KBM-7 (cell line): ENCODE measurements at regions not wholly inside any gene's neighbourhood (a gene's known extent, or its start where the extent isn't known, plus 50 kb on each side); places are given as distances from the start of the nearest gene placed in this dataset.
A peak's percentile ranks its signal among the peaks of the same experiment; 100 is the strongest.

Source experiments
- DNase-seq: peaks from one replicate; pipeline ENCODE4 v3.0.0-alpha.2; 2015
- in situ Hi-C: fragments of 300-500 bp; cut with MboI; formaldehyde crosslinking; loops from 2 replicates; pipeline ENCODE4 v1.14.3; 2020; ENCODE audit warnings: low sequenced_read_pairs, low pct_unique_long_range_greater_than_20kb, mixed read lengths

DNA sequence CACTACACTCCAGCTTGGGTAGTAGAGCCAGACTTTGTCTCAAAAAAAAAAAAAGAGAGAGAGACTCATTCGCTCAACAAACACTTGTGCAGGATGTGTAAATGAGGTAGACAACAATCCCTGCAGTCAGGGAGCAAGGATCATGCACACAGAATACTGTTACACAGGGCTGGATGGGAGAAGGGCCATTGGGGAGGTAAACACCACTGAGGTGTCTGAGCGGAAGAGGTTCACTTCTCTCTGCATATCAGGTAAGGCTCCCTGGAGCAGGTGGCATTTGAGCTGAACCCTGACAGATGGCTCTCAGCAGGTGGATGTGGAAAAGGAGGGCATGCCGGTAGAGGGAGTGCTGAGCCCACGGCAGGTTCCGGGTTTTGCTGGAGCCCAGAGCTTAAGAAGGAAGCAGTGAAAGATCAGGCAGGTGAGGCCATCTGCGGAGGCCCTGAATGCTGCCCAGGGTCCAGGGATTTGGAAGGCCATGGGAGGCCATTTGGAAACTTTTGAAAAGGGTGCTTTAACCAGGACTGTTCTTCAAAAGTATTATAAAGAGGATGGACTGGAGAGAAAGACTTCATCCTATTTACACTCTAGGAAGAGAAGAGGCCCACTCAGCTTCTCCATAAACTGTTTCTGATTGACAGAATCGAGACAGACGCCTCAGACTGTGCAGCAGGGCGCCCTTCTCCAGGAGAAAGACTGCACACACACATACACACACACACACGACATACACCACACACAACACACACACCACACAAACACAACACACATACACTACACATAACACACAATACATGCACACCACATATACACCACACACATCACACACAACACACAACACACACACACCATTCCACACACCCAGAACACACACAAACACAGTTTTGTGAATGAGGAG, 199.4 kb downstream of the USP12 start:
- peak; percentile 80 for DNase-seq
- in situ Hi-C loops, result loop anchor here (10.0 kb wide), 1 partner anchor 373 kb away; no protein-coding TSS in a partner anchor

DNA sequence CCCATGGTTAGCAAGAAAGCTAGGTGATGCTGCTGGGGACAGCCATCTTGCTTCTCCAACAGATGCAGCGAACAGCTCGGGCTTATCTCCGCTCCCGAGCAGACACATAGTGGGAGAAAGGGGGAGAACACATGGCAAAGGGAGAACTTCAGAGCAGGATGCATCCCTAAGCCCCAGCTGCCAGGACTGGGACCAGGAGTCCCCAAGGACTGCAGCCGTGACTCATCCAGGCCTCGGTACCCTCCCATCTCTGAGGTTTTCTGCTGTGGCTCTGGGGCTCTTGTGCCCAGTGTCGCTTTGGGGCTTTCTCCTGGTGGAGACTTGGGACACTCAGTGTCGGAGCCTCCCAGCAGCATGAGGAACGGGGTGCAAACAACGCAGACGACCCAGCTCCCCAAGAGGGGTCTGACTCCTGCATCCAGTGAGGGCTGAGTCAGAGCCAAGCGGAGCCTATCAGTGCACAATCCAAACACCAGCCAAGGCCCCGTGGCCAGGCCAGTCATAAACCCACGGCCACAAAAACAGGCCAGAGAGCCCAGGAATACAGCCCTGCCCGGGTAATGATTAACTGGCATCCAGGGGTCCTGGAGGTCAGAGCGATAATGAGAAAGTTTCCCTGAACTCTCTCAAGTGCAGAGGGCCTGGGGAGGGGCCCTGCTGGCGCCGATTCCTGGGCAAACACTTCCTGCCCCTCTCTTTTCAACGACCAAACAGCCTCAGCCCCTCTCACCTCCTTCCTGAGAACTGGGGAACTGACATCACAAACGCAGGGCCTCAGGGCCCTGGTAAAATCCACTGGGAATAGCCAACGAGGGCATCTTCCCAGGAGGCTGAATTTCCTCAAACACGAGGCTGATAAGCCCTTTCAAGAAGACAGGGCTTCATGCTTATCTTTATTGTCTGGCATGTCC, 202.9 kb downstream of the USP12 start:
- in situ Hi-C loops, result no loop called here
- no peak for DNase-seq

DNA sequence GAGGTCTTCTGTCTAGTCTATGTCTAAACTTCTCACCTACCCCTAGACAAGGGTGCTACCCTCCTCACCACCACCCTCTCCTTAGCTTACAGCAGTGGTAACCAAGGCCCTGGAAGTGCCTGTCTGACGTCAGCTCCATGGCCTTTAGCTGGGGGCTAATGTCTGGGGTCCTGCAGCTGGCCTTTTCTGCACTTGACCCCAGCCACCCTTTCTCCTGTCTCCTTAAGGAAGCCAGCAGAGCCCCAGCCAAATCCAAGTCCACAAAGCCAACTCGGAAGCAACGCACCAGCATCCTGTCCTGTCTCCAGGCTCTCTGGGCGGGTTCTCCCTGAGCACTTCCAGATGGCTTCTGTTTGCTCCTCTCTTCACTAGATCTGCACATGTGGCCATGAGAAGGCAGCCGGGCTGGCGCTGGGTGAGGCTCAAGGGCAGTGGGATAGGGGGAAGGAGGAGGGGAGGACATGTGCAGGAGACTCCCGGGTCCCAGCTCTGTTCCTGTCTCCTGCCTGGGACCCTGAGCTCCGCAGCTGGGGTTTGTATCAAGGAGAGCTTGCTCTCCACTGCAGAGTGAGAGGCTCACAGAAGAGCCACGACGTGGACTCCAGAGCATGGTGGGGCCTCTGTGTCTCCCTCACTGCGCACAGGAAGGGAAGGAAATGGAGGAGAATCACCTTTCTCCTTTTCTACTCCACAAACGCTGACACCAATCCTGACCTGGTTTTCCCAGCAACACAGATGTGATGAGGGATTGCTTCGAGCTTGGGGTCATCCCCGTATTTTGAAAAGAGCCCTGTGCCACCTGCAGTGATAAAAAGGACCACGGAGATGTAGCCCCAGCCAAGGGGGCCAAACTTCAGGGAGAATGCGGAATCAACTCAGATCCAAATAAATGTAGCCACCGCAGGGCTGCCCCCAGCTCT, 204.2 kb downstream of the USP12 start:
- no peak for DNase-seq
- in situ Hi-C loops, result no loop called here

DNA sequence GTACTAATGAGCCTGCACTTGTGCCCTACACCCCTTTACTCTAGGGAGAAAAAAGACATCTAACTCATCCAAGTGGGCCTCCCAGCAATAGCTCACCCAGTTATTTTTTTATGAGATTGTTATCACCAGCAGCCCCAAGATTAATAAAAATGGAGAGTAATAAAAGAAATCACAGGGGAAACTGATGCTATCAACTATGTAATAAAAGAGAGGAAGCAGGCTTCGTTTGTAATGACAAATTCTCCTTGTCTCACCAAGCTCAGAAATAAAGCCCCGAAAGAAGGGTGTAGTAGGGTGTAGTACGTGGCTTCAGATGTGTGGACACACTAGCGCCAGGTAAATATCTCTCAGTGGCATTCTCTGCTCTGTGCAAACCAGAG, 204.9 kb downstream of the USP12 start:
- no peak for DNase-seq
- in situ Hi-C loops, result no loop called here

DNA sequence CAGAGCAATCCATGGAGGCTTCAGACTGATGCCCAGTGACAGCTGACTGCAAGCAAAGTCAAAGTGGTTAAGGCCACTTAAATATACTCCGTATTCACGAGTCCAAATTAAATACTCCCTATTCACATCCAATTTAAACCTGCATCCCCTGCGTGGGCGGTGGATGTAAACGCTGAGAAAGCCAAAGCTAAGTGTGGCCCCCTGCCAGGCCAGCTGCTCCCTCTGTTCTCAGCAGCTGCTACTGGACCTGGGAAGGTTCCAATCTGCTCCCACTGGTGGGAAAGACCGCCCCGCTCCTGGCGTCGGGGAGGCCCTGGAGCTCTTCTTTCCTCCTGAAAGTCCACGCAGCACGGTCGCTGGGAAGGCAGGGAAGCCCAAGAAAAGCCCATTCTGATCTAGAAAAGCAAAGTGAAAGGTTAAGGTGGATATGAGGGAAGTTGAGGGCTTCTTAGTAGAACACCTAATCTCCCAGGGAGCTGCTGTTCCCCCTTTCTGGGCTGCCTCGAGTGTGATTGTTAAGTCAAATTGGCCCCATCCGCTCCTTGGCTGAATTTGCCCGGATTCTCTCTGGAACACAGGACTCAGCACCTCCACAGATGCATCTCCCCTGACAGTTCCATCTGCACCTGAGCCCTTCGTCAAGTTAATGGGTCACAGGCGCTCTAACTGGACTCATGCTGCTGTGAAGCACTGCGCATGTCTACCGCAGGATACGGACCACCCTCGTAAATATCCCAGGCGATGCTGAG, 205.5 kb downstream of the USP12 start:
- in situ Hi-C loops, result no loop called here
- no peak for DNase-seq

DNA sequence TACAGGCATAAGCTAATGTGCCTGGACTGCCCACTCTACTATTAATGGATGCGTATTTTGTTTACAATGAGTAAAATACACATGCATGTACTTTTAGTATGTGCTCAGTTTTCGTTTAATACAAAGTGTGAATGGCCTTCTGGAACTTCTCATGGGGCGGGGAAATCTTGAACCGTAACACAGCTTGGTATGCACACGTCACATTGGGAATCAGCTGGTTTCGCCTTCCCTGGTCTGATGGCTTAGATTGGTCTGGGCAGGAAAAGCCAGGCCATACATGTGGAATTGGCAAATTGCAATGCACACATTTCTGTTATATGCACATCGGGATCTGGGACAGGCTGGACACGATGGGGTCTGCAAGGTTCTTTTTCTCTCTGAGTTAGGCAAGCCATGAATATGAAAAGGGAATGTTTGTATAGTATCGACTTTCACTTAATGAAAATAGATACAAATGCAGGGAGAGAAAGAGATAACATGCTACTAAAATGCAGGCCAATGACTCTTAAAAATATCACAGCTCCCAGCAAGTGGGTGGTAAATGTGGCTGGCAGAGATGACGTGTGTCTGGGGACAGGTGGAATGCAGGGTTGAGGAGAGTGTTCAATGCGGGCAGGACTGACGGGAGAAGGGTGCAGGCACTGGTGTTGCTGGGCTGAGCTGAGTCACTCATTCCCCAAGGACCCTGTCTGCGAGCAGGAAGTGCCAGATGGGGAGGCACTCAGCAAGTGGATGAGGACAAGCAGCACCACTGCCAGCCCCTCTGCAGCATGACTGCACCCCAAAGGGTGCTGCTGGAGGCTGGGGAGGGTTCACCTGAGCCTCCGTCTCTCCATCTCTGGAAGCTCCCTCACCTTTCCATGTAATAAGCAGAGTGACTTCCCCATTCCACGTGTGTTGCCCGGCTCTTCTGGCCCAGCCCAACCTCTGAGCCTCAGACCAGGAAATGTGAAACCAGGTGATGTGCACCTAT, 204.0 kb upstream of the GPR12 start:
- no peak for DNase-seq
- in situ Hi-C loops, result no loop called here

DNA sequence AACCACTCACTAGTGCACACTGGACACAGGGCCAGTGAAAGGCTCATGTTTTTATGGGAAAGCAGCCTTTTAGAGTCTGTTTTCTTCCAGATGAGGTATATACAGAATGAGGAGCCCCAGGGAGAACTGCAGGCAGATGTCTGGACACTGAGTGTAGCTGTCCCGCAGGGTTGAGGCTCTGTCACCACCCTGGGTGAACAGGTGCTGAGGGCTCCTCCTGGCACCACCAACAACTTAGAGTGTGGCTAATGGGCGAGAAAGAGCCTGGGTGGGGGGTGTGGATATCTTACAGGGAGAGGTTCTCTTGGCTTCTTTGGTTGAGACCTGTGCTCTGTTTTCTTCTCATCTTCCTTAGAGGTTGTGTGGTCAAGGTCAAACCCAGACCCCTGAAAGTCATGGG, 202.1 kb upstream of the GPR12 start:
- in situ Hi-C loops, result no loop called here

DNA sequence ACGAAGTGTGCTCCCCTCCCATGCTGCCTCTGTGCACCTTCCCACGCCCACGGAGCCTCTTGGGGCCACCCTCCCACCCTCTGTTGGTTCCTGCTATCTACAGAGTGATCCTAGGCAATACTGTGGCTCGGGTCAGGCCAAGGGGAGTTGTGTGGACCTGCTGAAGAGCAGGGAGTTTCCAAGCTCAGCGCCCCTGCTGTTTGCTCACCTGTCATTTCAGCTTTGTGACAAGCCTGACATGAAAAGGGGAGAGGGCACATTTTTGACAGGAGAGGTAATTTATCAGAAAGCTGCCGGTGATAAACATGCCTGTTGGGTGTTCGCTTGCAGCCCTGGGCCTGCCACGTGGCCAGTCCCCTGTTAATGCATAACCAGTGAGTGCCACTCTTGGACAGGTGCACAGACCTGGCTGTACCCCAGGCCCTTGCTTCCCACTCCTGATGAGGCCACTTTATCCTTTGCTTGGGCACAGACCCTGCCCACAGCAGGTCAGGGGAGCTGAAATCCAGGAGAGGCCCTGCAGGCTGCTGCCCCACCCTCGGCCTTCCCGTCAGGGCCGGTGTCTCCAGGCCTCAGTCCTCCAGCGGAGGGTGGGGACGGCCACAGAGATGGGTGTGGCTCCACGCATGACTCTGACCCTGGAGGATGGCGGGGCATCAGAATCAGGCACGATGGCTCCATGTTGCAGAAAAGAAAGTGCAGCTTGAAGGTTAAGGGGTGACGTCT, 201.5 kb upstream of the GPR12 start:
- in situ Hi-C loops, result no loop called here
- no peak for DNase-seq

More for the DNA sequence above, 202.1 kb upstream of the GPR12 start:
- DNase-seq, result no peak

DNA sequence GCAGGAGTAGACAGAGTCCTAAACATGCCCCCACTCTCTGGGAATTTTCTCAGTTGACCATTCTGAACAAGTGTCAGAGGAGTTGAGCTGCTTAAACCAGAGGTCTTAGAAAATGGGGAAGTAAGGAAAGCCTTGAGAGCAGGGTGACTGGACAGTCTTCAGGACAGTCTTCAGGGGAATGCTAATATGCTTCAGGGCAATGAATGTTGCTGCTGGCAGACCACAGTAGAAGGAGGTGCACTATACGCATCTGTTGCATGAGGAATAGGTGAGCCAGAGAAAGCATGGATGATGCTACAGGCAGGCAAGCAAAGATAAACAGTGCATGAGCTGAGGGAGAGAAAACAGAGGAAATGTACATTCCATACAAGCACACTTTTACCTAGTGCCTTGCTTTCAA, 196.6 kb upstream of the GPR12 start:
- in situ Hi-C loops, result no loop called here
- peak; percentile 73 for DNase-seq

DNA sequence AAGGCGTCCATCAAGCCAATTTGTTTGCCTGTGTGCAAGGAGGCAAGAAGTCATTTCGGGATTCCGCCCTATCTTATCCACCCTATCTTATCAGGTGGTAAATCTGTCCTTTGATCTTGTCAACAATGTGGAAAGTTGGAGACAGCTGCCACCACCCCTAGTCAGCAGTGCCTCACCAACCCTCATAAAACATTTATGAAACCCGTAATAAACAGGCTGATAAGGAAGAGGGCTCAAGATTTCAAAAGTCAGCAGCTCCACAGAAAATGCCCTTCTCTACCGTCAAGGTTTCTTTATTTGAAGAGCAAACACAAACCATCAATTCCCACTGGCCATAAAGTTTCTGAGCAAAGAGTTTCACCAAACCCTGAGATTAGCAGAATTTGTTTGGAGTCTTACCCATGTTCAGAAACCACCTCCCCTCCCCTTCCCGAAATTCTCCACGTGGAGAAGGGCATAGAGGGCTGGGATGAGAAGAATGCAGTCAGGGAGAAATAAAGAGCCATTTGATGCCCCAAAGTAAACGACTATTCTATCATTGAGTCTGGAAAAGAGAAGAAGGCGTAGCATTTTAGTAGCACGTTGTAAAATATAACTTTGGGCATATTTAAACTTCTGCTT, 196.0 kb upstream of the GPR12 start:
- DNase-seq, result peak; percentile 5
- in situ Hi-C loops, result no loop called here

DNA sequence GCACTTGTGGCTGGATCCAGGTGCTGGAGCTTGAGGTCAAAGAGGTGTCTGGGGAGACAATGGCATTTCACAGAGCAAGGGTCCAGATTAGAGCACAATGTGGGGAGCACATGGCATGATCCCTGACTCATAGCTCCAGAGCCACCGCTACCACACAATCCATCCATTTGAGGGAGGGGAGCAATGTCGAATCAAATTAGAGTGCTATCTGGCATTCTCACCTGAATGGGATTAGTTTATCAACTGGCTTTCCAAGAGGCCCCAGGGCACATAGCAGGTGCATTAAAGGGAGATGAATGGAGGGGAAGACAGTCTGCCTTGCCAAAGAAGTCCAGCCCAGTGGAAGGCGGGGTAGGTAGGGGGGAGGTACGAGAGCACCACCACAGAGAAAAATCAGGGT, 194.4 kb upstream of the GPR12 start:
- in situ Hi-C loops, result no loop called here
- DNase-seq, result no peak

DNA sequence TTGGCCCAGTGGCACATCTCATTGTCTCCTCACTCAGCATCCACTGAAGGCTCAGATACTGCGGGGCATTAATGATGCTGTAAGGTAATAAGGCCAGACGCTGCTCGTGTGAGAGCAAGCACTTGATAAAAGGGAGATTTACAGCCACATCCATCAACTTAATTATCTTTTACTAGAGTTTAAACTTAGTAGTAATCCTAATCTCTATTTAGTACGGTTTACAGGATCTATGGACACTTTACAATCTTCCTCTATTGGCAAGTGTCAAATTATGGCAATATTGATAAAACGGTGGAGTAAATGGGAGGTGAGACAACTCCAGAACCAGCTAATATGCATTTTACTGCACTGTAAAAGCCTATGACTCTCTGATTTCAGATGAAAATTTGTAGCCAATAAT, 192.7 kb upstream of the GPR12 start:
- in situ Hi-C loops, result no loop called here

DNA sequence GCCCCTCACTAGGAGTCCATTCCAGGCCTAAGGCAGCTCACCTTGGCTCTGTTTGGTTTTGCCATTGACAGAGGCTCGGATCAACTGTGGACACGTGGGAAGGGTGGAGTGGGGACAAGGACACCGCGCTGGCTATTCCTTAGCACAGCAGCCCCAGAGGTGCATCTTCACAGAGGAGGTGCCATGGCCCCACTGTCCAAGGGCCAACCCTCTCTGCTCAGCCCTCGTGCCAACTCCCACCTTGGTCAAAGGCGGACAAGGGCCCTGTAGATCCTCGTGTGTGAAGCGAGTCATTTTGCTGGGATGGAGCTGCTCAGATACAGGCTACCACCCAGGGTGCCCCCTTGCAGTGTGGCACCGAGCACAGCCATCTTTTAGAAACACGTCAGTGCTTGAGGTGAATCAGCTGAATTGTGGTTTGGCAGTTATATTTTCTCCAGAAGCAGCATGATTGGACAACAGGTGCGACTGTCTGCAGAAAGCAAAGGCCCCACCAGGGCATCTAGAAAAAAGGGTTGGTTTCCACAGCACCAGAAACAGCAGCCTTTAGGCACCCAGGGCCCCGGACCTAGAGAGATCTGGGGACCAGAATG, 192.1 kb upstream of the GPR12 start:
- in situ Hi-C loops, result no loop called here
- DNase-seq, result no peak

More for the DNA sequence above, 192.7 kb upstream of the GPR12 start:
- no peak for DNase-seq

DNA sequence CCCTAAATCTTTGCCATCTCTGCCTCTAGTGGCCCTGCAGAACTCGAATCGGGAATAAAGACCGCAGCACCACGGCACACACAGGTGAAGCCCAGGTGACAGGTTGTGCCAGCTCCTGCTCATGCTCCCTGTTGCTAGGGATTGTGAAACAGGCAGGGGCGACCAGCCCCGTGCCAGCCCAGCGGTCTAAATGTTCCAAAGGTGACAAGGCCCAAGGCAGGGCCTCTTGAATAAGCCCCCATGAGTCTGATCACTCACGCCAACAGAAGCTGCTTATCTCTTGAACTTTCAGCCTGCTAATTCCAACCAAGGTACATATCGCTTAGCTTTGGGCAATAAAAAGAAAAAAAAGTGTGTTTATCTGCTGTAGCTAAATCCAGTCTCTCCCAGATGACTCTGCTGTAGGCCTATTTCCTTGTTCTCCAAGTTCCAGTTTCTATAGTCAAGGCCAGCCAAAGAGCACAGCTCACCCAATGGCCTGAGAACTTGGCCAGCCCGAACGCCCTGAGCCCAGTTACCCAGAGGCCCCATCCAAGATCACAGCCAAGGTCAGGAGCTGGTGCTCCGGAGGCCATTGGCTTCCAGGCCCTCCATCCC, 191.1 kb upstream of the GPR12 start:
- DNase-seq, result no peak
- in situ Hi-C loops, result no loop called here

DNA sequence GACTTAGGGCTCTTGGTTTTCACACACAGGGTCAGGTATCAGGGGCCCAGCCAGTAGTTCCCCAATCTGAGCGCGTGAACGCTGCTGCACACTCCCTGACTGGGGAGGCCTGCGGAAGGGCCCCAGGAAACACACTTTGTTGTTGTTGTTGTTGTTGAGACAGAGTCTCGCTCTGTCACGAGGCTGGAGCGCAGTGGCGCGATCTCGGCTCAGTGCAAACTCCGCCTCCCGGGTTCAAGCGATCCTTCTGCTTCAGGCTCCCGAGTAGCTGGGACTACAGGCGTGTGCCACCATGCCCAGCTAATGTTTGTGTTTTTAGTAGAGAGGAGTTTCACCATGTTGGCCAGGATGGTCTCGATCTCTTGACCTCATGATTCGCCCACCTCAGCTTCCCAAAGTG, 190.4 kb upstream of the GPR12 start:
- in situ Hi-C loops, result no loop called here
- no peak for DNase-seq

DNA sequence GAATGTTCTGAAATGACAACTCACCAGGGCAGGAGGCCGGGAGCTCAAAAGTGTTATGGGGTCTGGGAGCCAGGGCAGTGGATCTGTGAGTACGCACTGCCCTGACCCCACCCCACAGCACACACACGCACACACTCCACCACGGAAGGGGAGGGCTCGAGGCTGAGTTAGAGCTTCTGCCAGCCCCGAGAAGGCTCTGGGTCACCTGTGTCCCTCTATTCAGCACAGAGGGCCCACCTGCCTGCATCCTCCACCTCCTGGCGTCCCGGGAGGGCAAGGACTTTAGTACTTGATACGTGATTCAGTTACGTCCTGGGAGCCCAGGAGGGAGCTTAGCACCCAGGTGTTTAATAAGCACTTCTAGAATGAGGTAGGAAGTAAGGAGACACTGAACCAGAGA, 190.0 kb upstream of the GPR12 start:
- DNase-seq, result no peak
- in situ Hi-C loops, result no loop called here
